ENCODE measurements at regions not wholly inside any gene's neighbourhood (a gene's known extent, or its start where the extent isn't known, plus 50 kb on each side); places are given as distances from the start of the nearest gene placed in this dataset.

- Histone ChIP-seq H3K9me3 (ENCODE audit: control insufficient read depth, insufficient read depth, low read depth, low read length) (no peaks in the 10 kb centered on the region), H3K4me1 (ENCODE audit: control insufficient read depth, insufficient read depth, low read length) (no peaks in the 10 kb centered on the region), H3K27ac (ENCODE audit: extremely low read depth, low read depth, low read length) (no peak overlapping the region), H3K36me3 (ENCODE audit: control insufficient read depth in 2 of 2, insufficient read depth in 1 of 2, low read length in 2 of 2) (peaks cover 0 to 21% of the 10 kb centered on the region in 2 experiments; a peak in 1 of 3 replicates), H3K4me3 (ENCODE audit: low read depth, low read length) (no peak overlapping the region)
- ChIA-PET POLR2A (interaction anchor here (0.6 kb wide), 1 partner anchor 23 kb away, joined by 4 read pairs; no protein-coding TSS in a partner anchor), CTCF (interaction anchor here (1.6 kb wide), 1 partner anchor 9 kb away, joined by 6 read pairs; no protein-coding TSS in a partner anchor)
- TF ChIP-seq MZF1 (tag by site-specific recombination; IDR thresholded peaks at IDR 0.05; ENCODE audit: borderline replicate concordance) (no peak), ZNF174 (tag by site-specific recombination; IDR thresholded peaks at IDR 0.05) (no peak), ZNF24 (tag by site-specific recombination; IDR thresholded peaks at IDR 0.05) (no peak), ZNF121 (tag by site-specific recombination; IDR thresholded peaks at IDR 0.05) (no peak), ZNF248 (tag by site-specific recombination; IDR thresholded peaks at IDR 0.05) (no peak), GLI4 (tag by site-specific recombination; IDR thresholded peaks at IDR 0.05) (no peak), ZNF521 (tag by site-specific recombination; IDR thresholded peaks at IDR 0.05) (no peak), ZNF701 (tag by site-specific recombination; IDR thresholded peaks at IDR 0.05) (no peak), ZBTB7A (tag by site-specific recombination; IDR thresholded peaks at IDR 0.05; ENCODE audit: low read depth) (no peak), SP7 (tag by site-specific recombination; IDR thresholded peaks at IDR 0.05) (no peak), ZNF362 (tag by site-specific recombination; IDR thresholded peaks at IDR 0.05) (no peak), REST (tag by site-specific recombination; IDR thresholded peaks at IDR 0.05) (no peak), ZNF600 (tag by site-specific recombination; IDR thresholded peaks at IDR 0.05) (no peak)
- TF ChIP-seq, protein P1, sequence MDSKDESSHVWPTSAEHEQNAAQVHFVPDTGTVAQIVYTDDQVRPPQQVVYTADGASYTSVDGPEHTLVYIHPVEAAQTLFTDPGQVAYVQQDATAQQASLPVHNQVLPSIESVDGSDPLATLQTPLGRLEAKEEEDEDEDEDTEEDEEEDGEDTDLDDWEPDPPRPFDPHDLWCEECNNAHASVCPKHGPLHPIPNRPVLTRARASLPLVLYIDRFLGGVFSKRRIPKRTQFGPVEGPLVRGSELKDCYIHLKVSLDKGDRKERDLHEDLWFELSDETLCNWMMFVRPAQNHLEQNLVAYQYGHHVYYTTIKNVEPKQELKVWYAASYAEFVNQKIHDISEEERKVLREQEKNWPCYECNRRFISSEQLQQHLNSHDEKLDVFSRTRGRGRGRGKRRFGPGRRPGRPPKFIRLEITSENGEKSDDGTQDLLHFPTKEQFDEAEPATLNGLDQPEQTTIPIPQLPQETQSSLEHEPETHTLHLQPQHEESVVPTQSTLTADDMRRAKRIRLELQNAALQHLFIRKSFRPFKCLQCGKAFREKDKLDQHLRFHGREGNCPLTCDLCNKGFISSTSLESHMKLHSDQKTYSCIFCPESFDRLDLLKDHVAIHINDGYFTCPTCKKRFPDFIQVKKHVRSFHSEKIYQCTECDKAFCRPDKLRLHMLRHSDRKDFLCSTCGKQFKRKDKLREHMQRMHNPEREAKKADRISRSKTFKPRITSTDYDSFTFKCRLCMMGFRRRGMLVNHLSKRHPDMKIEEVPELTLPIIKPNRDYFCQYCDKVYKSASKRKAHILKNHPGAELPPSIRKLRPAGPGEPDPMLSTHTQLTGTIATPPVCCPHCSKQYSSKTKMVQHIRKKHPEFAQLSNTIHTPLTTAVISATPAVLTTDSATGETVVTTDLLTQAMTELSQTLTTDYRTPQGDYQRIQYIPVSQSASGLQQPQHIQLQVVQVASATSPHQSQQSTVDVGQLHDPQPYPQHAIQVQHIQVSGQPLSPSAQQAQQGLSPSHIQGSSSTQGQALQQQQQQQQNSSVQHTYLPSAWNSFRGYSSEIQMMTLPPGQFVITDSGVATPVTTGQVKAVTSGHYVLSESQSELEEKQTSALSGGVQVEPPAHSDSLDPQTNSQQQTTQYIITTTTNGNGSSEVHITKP (tag by site-specific recombination; IDR thresholded peaks at IDR 0.05) = no peak
- TF ChIP-seq, protein P2, sequence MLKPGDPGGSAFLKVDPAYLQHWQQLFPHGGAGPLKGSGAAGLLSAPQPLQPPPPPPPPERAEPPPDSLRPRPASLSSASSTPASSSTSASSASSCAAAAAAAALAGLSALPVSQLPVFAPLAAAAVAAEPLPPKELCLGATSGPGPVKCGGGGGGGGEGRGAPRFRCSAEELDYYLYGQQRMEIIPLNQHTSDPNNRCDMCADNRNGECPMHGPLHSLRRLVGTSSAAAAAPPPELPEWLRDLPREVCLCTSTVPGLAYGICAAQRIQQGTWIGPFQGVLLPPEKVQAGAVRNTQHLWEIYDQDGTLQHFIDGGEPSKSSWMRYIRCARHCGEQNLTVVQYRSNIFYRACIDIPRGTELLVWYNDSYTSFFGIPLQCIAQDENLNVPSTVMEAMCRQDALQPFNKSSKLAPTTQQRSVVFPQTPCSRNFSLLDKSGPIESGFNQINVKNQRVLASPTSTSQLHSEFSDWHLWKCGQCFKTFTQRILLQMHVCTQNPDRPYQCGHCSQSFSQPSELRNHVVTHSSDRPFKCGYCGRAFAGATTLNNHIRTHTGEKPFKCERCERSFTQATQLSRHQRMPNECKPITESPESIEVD (tag by site-specific recombination; IDR thresholded peaks at IDR 0.05) = no peak
- TF ChIP-seq, protein P3, sequence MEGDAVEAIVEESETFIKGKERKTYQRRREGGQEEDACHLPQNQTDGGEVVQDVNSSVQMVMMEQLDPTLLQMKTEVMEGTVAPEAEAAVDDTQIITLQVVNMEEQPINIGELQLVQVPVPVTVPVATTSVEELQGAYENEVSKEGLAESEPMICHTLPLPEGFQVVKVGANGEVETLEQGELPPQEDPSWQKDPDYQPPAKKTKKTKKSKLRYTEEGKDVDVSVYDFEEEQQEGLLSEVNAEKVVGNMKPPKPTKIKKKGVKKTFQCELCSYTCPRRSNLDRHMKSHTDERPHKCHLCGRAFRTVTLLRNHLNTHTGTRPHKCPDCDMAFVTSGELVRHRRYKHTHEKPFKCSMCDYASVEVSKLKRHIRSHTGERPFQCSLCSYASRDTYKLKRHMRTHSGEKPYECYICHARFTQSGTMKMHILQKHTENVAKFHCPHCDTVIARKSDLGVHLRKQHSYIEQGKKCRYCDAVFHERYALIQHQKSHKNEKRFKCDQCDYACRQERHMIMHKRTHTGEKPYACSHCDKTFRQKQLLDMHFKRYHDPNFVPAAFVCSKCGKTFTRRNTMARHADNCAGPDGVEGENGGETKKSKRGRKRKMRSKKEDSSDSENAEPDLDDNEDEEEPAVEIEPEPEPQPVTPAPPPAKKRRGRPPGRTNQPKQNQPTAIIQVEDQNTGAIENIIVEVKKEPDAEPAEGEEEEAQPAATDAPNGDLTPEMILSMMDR (tag by site-specific recombination; IDR thresholded peaks at IDR 0.05) = no peak
Measured at GRCh38 chr20:3325864-3326263, 81.6 kb downstream of the DNAAF9 start.
